ENCODE measurements at regions not wholly inside any gene's neighbourhood (a gene's known extent, or its start where the extent isn't known, plus 50 kb on each side); places are given as distances from the start of the nearest gene placed in this dataset.
"Not testable (repeated sequence)": the region's sequence is repeated elsewhere in the genome, so short reads cannot be mapped to it uniquely, and the experiment has no call there.

GRCh38 chr6:175680-176079 is 116.6 kb upstream of the DUSP22 start:
- Histone ChIP-seq H3K79me1 (ENCODE audit: low read depth, low read length) (peaks cover 3% of the 10 kb centered on the region), H3K23ac (ENCODE audit: low read depth, low read length, poor library complexity) (no peak overlapping the region), H3K14ac (ENCODE audit: low read length) (no peak overlapping the region), H2AK5ac (ENCODE audit: low read depth, low read length) (no peak overlapping the region), H3K4me2 (ENCODE audit: insufficient read depth, low read length, poor library complexity, severe bottlenecking) (no peak overlapping the region), H3K18ac (ENCODE audit: low read length) (no peak overlapping the region), H2BK15ac (ENCODE audit: low read length) (no peak overlapping the region), H3K36me3 (replicated peaks in 1 of 2; ENCODE audit: control insufficient read depth in 2 of 2, insufficient read depth in 2 of 2, low read length in 2 of 2) (no peaks in the 10 kb centered on the region), H3K4me3 (ENCODE audit: low read length in 2 of 2) (no peak overlapping the region), H4K8ac (ENCODE audit: low read depth, low read length) (no peak overlapping the region), H3K27ac (replicated peaks; ENCODE audit: low read length) (no peak overlapping the region), H2BK120ac (ENCODE audit: low read depth, low read length) (no peak overlapping the region), H2BK5ac (ENCODE audit: low read length) (no peak overlapping the region), H2BK12ac (ENCODE audit: low read length) (no peak overlapping the region), H3K9me3 (replicated peaks in 1 of 2; ENCODE audit: control insufficient read depth in 2 of 2, insufficient read depth in 1 of 2, low read depth in 1 of 2, low read length in 2 of 2) (peaks cover 0 to 6% of the 10 kb centered on the region in 2 donors), H3K4me1 (ENCODE audit: control insufficient read depth in 2 of 2, insufficient read depth in 1 of 2, low read depth in 1 of 2, low read length in 2 of 2) (no peaks in the 10 kb centered on the region), H2AFZ (ENCODE audit: low read length) (no peak overlapping the region), H3K4ac (ENCODE audit: low read length) (no peak overlapping the region), H4K91ac (ENCODE audit: low read depth, low read length, poor library complexity) (no peak overlapping the region), H3K9ac (ENCODE audit: low read depth, low read length, poor library complexity) (no peak overlapping the region), H3K27me3 (ENCODE audit: control insufficient read depth in 3 of 3, insufficient read depth in 3 of 3, low read depth in 1 of 3, low read length in 3 of 3) (no peaks in the 10 kb centered on the region)
- WGBS, 2 donors (ENCODE audit: extremely low coverage in 2 of 2, insufficient read length in 2 of 2, insufficient replicate concordance in 1 of 2): no CpG with 5 or more reads among the region's 2 CpGs
- no peak for DNase-seq (ENCODE audit: low spot score)

- no CpG with 5 or more reads among the region's 7 CpGs for WGBS, 2 donors (ENCODE audit: extremely low coverage in 2 of 2, insufficient read length in 2 of 2, insufficient replicate concordance in 1 of 2)
- no peak overlapping the region for H4K8ac ChIP-seq (ENCODE audit: low read depth, low read length)
- peaks cover 0 to 6% of the 10 kb centered on the region in 2 donors for H3K9me3 ChIP-seq (replicated peaks in 1 of 2; ENCODE audit: control insufficient read depth in 2 of 2, insufficient read depth in 1 of 2, low read depth in 1 of 2, low read length in 2 of 2)
- H3K4ac ChIP-seq (ENCODE audit: low read length): no peak overlapping the region
- no peak overlapping the region for H3K9ac ChIP-seq (ENCODE audit: low read depth, low read length, poor library complexity)
- no peak overlapping the region for H3K18ac ChIP-seq (ENCODE audit: low read length)
- no peak overlapping the region for H2AK5ac ChIP-seq (ENCODE audit: low read depth, low read length)
- H2BK12ac ChIP-seq (ENCODE audit: low read length): no peak overlapping the region
- peaks cover 3% of the 10 kb centered on the region for H3K79me1 ChIP-seq (ENCODE audit: low read depth, low read length)
- H3K27me3 ChIP-seq (ENCODE audit: control insufficient read depth in 3 of 3, insufficient read depth in 3 of 3, low read depth in 1 of 3, low read length in 3 of 3): no peaks in the 10 kb centered on the region
- H3K27ac ChIP-seq (replicated peaks; ENCODE audit: low read length): no peak overlapping the region
- no peak overlapping the region for H3K4me3 ChIP-seq (ENCODE audit: low read length in 2 of 2)
- DNase-seq (ENCODE audit: low spot score): no peak
- no peak overlapping the region for H3K14ac ChIP-seq (ENCODE audit: low read length)
- no peak overlapping the region for H2BK15ac ChIP-seq (ENCODE audit: low read length)
- H3K23ac ChIP-seq (ENCODE audit: low read depth, low read length, poor library complexity): no peak overlapping the region
- H3K4me1 ChIP-seq (ENCODE audit: control insufficient read depth in 2 of 2, insufficient read depth in 1 of 2, low read depth in 1 of 2, low read length in 2 of 2): no peaks in the 10 kb centered on the region
- no peak overlapping the region for H2AFZ ChIP-seq (ENCODE audit: low read length)
- H4K91ac ChIP-seq (ENCODE audit: low read depth, low read length, poor library complexity): no peak overlapping the region
- H2BK120ac ChIP-seq (ENCODE audit: low read depth, low read length): no peak overlapping the region
- H3K4me2 ChIP-seq (ENCODE audit: insufficient read depth, low read length, poor library complexity, severe bottlenecking): no peak overlapping the region
- H2BK5ac ChIP-seq (ENCODE audit: low read length): no peak overlapping the region
- H3K36me3 ChIP-seq (replicated peaks in 1 of 2; ENCODE audit: control insufficient read depth in 2 of 2, insufficient read depth in 2 of 2, low read length in 2 of 2): no peaks in the 10 kb centered on the region
These were observed 115.5 kb upstream of the DUSP22 start for GRCh38 chr6:176766-177165.

GRCh38 chr6:178119-178518 is 114.2 kb upstream of the DUSP22 start:
- H2BK5ac ChIP-seq (ENCODE audit: low read length): peak overlapping the region; percentile 53
- no peak overlapping the region for H2BK120ac ChIP-seq (ENCODE audit: low read depth, low read length)
- peak overlapping the region; percentile 65 for H4K8ac ChIP-seq (ENCODE audit: low read depth, low read length)
- no peaks in the 10 kb centered on the region for H3K27me3 ChIP-seq (ENCODE audit: control insufficient read depth in 3 of 3, insufficient read depth in 3 of 3, low read depth in 1 of 3, low read length in 3 of 3)
- H3K9ac ChIP-seq (ENCODE audit: low read depth, low read length, poor library complexity): no peak overlapping the region
- peak overlapping the region; percentile 82 for H3K14ac ChIP-seq (ENCODE audit: low read length)
- DNase-seq (ENCODE audit: low spot score): no peak
- H3K9me3 ChIP-seq (replicated peaks in 1 of 2; ENCODE audit: control insufficient read depth in 2 of 2, insufficient read depth in 1 of 2, low read depth in 1 of 2, low read length in 2 of 2): peaks cover 0 to 6% of the 10 kb centered on the region in 2 donors
- no CpG with 5 or more reads among the region's 11 CpGs for WGBS, 2 donors (ENCODE audit: extremely low coverage in 2 of 2, insufficient read length in 2 of 2, insufficient replicate concordance in 1 of 2)
- no peaks in the 10 kb centered on the region for H3K36me3 ChIP-seq (replicated peaks in 1 of 2; ENCODE audit: control insufficient read depth in 2 of 2, insufficient read depth in 2 of 2, low read length in 2 of 2)
- H3K4me1 ChIP-seq (ENCODE audit: control insufficient read depth in 2 of 2, insufficient read depth in 1 of 2, low read depth in 1 of 2, low read length in 2 of 2): no peaks in the 10 kb centered on the region
- no peak overlapping the region for H3K18ac ChIP-seq (ENCODE audit: low read length)
- H3K4me2 ChIP-seq (ENCODE audit: insufficient read depth, low read length, poor library complexity, severe bottlenecking): no peak overlapping the region
- H3K4ac ChIP-seq (ENCODE audit: low read length): no peak overlapping the region
- H3K79me1 ChIP-seq (ENCODE audit: low read depth, low read length): peaks cover 3% of the 10 kb centered on the region
- H2AFZ ChIP-seq (ENCODE audit: low read length): no peak overlapping the region
- no peak overlapping the region for H3K27ac ChIP-seq (replicated peaks; ENCODE audit: low read length)
- H3K4me3 ChIP-seq (ENCODE audit: low read length in 2 of 2): no peak overlapping the region
- H2AK5ac ChIP-seq (ENCODE audit: low read depth, low read length): peak overlapping the region; percentile 75
- H2BK12ac ChIP-seq (ENCODE audit: low read length): no peak overlapping the region
- H4K91ac ChIP-seq (ENCODE audit: low read depth, low read length, poor library complexity): no peak overlapping the region
- no peak overlapping the region for H2BK15ac ChIP-seq (ENCODE audit: low read length)
- H3K23ac ChIP-seq (ENCODE audit: low read depth, low read length, poor library complexity): peak overlapping the region; percentile 73

- H2BK12ac ChIP-seq (ENCODE audit: low read length); H2BK5ac ChIP-seq (ENCODE audit: low read length); H3K36me3 ChIP-seq (replicated peaks in 1 of 2; ENCODE audit: control insufficient read depth in 2 of 2, insufficient read depth in 2 of 2, low read length in 2 of 2); H4K91ac ChIP-seq (ENCODE audit: low read depth, low read length, poor library complexity); H3K4me2 ChIP-seq (ENCODE audit: insufficient read depth, low read length, poor library complexity, severe bottlenecking); H4K8ac ChIP-seq (ENCODE audit: low read depth, low read length); H3K79me1 ChIP-seq (ENCODE audit: low read depth, low read length); H3K23ac ChIP-seq (ENCODE audit: low read depth, low read length, poor library complexity); DNase-seq (ENCODE audit: low spot score); H3K9me3 ChIP-seq (replicated peaks in 1 of 2; ENCODE audit: control insufficient read depth in 2 of 2, insufficient read depth in 1 of 2, low read depth in 1 of 2, low read length in 2 of 2); H2AFZ ChIP-seq (ENCODE audit: low read length); H3K4ac ChIP-seq (ENCODE audit: low read length); H3K14ac ChIP-seq (ENCODE audit: low read length); H3K27ac ChIP-seq (replicated peaks; ENCODE audit: low read length); H2AK5ac ChIP-seq (ENCODE audit: low read depth, low read length); H3K27me3 ChIP-seq (ENCODE audit: control insufficient read depth in 3 of 3, insufficient read depth in 3 of 3, low read depth in 1 of 3, low read length in 3 of 3); H3K9ac ChIP-seq (ENCODE audit: low read depth, low read length, poor library complexity); H3K4me1 ChIP-seq (ENCODE audit: control insufficient read depth in 2 of 2, insufficient read depth in 1 of 2, low read depth in 1 of 2, low read length in 2 of 2); H3K4me3 ChIP-seq (ENCODE audit: low read length in 2 of 2); H2BK120ac ChIP-seq (ENCODE audit: low read depth, low read length); H2BK15ac ChIP-seq (ENCODE audit: low read length); H3K18ac ChIP-seq (ENCODE audit: low read length): not testable (repeated sequence)
- WGBS, 2 donors (ENCODE audit: extremely low coverage in 2 of 2, insufficient read length in 2 of 2, insufficient replicate concordance in 1 of 2): no CpG with 5 or more reads among the region's 5 CpGs
These were observed 113.4 kb upstream of the DUSP22 start for GRCh38 chr6:178929-179328.
